ENCODE measurements at regions not wholly inside any gene's neighbourhood (a gene's known extent, or its start where the extent isn't known, plus 50 kb on each side); places are given as distances from the start of the nearest gene placed in this dataset.

DNA sequence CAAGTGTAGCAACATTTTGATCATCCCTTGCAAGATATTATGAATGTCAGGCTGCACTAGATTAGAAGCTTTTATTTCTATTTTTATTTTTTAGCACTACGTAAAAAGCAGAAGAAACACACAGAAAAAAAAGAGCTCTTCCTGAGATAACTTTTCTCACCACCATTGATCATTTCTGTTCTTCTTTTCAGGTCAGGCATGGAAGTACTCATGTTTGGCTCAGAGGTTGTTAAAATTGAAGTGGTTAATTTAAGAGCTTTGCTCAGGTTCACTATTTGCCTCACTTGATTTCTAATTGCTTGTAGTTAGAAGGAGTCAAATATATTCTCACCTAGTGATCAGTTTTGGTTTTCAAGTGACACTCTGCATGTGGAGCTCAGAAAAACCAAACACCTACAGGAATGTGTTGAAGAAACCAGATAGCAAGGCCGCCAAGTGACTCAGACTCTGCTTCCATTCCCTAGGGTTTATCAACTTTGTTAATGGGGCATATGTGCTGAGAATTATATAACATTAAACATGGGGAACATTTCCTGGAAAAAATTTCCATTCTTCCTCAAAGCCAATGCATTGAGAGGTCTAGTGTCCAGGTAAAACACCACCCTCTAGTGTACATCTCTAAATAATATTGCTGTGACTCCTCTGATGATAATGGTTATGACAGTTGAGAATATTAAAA is 679.8 kb downstream of the CETN3 start:
- no peak for DNase-seq

DNA sequence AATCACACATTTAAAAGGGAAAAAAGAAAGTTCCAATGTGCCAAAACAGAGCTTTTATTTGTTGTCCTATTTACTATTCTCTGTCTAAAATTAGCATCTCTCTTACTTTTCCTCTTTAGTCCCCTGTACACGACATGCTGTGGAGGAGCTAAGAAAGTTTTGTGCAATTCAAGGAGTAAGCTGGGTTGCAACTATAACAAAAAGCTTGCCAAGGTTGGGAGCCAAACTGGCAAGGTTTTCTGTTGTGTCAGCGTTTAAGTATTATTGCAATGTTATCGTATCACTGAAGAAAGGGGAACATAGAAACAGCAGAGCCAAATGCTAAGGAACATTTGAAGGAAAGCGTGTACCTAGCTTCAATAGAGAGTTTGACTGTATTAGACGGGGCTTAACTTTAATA is 680.8 kb downstream of the CETN3 start:
- DNase-seq: peak; percentile 82 to 85

DNA sequence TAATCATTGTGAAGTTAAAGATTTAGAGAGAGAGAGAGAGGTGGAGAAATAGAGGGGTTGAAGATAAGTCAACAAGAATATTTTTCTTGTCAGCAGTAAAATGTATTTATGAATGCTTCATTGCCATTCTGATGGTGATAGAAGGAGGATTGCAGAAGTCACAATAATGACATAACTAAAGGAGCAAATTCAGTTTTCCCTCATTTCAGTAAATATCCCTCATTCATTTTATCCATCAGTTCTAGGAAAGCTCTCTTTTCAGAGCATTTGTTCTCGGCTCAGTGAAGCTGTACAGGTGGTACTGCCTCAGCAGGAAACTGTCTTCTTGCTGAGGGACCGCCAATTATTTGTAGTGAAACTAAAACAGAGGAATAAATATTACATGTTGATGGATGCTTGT is 681.4 kb downstream of the CETN3 start:
- no peak for DNase-seq

DNA sequence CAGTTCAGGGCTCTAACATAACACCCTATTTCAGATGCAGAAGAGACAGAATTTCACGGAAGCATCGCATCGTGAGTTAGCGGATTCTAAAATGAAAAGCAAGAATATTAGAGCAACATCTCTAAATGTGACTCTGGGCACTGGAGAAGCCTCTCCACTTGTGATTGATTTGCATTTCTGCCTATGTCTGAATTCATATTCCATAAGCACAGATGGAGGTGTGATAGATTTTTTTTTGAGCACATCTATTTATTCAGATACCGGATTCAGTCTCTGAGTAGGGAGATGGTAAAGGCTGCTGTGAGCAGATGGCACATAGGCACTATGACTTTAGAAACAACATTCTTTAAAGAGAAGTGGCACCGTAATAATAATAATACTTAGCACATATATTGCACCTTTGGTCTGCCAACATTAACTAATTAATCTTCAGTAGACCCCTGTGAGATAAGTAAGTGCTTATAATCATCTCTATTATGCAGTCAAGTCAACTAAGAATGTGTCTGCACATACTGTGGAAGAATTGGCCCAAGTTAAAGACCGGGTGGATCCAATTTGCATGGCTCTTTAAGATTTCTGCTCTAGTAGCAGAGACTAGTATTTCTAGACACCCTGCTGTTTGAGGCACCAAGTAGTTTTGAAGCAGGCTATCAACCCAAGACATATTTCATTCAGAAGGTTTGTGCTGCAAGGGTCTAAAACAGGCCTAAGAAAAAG is 685.0 kb downstream of the CETN3 start:
- DNase-seq: no peak

DNA sequence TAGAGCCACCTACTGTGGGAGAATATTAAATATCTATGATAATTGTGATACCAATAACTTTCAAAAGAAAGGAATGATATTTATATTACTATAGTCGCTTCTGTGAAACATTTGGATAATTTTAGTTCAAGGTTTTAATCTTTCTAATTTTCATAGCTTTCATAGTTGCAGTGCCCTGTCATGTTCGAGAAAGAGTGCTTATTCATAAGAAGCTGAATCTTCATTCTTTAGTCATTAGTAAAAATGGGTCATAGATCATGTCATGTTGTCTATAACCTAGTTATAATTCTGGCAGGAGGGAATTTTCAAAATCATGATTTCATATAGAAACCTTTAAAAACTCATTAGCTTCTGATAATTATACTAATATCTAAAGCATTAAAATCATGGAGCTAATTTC is 685.6 kb downstream of the CETN3 start:
- no peak for DNase-seq

DNA sequence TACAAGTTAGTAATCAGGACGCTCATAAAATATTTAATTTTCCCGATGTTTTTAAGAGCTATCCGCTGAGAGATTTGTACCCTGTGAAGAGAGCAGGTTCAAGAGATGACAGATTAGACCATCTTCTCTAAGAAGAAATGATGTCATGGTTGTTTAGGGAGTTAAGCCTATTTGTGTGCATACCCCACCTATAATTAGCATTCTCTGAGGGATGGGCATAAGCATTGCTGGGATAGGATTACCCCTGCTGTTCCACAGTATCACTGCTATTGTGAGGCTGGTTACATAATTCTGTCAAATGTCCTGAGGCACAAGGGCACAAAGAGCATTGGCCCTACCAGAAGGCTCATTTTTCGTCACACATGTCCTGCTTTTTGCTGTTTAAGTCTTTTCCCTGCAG is 687.0 kb downstream of the CETN3 start:
- DNase-seq: no peak

DNA sequence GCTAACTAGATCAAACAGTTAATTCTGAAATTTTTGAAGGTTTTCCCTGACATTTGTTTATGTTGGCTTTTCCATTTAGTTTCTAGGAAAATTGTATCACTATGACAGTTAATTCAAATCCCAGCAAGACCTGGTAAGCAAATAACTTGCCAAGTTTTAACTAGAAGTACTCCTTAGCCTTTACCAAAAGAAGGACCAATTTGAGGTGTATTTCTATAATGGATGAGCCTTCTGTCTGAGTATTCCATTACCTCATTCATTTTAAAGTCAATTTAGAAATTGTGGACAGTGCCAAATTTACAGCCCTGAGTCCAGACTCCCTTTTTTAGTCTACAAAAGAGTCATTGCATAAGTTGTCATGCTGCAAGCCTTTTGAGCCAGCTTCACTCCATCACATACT is 687.6 kb downstream of the CETN3 start:
- no peak for DNase-seq

DNA sequence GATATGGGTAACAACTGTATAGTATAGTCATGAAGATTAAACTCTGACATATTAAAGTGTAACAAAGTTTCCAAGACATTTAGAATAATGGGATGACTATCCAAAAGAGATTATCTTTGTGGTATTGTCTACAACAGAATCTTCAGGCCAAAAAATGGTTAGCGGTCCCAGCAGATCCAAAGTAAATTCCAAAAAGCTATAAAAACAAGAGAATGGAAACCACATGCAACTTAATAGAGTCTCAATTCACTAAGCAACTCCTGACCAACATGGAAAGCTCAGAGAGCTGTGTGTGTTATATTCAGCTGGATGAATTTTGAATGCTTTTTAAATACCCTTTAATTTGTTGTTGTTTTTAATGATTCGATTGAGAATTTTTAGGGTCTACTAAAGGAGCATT is 688.2 kb downstream of the CETN3 start:
- DNase-seq: no peak

DNA sequence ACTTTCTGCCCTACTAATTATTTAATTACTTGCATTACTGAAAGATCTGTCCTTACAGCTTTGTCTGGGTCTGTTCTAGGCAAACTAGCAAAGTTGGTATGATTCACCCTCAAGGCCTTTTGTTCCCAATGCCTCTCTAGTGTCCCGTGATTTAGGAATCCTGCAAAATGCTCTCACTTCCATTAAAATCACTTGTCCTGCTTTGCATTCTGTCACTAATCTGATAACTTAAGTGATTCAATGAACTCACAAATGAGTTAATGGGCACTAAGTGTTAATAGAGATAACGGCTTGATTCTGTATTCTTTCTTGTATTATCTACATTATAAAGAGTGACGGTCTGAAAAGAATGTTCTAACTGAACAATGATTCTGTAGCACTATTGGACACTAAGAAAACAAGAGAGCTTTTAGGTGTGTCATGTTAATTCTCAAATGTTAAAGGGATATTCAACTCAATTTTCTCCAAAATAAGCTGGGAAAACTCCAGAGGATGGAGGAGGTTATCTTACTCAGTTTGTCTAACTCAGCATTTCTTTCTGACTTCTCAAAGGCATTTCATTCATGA is 697.3 kb downstream of the CETN3 start:
- DNase-seq: no peak

DNA sequence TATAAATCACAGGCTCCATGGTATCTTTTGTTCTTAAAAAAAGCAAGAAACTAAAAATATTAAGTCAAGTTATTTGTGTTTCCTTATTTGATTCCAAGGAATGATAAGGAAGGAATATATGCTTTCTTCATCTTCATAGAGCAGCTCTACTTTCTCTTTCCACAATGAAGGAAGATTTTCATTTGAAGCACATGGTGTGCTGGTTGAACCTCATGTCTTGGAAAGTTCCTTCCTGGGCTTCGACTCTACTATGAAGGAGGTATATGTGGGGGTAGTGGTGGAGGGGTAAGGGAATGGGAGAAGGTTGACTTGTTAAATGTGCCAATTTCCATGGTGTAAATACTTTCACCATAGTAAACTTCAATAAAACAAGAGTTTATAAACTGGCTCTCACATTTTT is 698.0 kb downstream of the CETN3 start:
- DNase-seq: no peak

DNA sequence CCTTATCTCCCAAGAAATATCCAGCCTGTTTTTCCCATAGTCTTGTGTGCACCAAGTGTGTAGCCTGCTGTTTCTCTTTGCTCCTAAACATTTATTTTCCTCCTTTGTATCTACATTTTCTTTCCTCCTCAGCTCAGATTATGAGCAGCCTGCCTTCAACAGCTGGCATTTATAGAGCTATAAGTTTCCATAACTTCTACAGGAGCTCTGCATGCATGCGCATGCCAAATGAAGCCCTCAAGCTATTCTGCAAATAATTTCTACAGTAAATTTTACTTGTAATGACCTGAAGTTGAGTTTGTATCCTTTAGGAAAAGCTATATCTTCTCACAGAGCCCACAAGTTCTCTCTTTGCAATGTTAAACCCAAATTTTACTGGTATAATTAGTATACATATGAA is 699.5 kb downstream of the CETN3 start:
- DNase-seq: no peak

DNA sequence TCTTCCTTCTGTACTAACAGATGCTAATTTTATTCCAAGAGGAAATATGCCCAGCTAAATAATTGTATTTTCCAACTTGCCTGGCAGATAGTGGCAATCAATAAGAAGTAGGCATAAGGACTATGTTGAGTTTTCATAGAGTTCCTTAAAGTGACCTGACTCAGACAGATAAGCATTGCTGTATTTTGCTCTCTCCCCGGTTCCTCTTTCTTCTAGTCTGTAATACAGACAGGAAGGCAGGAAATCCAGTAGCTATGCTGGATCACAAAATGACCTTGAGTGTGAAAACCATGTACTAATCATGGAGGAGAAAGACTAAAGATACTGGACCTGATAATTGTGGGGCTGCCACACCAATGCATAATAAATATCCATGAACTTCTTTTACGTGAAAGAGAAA is 701.7 kb downstream of the CETN3 start:
- DNase-seq: no peak

DNA sequence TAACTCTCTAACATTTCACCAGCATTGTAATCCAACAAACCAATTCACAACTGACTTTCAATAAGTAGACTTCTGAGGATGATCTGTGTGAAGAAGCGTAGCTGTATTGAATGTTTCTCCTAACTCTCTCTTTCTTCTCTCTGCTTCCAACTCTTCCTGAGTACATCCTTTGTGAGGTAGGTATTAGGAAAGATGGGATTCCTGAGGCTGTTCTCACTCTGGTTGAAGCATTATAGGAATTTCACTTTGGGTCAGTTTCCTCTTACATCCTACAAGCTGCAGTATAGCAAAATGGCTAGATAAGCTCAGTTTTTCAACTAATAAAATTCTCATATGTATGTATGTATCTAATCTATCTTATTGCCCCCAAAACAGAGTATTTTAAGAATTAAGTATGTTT is 702.8 kb downstream of the CETN3 start:
- no peak for DNase-seq

DNA sequence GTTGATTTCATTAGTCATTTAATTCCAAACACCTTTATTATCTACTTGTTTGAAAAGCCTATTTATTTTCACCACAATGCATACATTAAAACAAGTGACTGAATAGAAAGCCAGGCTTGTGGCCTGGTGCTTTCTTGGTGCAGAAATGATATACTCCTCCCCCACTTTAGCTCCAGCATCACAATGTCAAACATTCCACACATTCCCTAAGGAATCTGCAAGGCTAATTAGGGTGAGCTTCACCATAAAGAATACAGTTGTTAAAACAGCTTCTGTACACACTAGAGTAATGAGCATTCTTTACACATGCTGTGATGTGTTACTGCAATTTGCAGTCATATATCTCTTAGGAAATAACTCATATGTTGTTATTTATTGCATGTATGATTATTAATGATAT is 705.7 kb downstream of the CETN3 start:
- no peak for DNase-seq

DNA sequence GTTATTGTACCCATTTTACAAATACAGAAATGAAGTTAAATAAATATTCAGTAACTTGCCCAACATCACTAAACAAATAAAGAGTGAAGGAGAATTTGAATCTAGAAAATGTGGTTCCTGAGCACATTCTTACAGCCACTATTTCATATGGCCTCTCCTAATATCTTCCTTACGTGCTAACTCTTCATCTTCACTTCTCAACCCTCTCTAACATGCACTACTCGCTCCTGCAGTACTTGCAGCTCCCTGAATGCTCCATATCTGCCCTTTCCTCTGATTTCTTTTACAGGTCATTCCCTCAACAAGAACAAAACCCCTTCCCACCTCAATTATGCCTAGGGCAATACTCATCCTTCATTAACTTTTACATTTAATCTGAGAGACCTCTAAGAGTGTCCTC is 711.5 kb downstream of the CETN3 start:
- no peak for DNase-seq

DNA sequence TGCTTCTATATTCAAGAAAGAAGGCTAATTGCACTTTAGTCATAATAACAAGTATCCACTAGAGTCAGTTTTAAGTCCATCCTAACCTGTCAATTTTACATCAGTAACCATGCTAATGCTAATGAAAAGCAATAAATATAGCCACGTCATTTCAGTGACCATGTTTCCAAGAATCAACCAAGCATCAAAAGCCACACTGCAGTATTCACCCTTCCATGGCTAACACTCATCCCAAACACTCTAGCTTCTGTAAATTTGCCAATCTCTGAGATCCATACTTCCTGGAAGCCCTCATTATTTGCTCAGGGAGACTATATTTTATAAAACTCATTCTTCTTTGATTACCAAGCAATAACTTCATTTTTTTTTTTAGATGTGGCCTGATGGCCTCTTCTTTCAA is 712.0 kb downstream of the CETN3 start:
- DNase-seq: no peak

DNA sequence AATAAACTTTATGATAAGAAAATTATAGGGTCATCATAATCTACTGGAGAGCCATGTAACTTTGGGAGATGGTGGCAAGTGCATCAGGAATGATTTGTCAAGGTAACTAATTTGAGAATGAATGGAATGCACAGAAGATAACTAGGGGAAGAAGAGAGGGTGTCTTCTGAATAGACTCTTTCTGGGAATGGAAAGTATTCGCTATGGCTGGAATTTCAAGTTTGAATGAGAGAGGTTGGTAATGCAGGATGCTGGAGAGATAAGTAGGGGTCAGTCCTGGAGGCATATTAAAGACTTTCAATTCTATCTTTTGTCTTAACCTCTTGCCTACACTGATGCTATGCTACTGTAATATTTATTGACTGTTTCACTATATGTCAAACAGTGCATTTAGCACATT is 714.2 kb downstream of the CETN3 start:
- no peak for DNase-seq

DNA sequence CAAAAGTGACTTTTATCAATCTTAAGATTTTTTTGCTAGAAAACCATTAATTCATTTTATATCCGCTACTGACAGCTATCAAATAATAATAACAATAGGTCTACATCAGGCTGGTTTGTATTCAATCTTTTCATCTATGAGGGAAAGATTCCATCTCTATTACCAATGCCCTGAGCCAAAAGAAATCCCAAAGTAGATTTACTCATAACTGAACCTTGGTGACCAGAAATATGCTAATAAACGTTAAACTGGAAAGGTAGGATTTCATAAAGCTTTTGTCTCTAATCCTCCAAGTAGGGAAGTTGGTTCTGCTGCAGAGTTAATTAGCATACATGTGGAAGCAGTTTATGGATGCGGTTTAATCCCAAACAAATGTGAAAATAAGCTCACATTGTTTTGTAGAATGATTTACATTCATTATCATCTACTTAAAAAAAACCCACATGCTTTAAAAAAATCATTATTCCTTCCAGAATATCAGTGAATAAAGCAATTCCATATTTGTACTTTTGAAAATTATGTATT is 715.5 kb downstream of the CETN3 start:
- no peak for DNase-seq

DNA sequence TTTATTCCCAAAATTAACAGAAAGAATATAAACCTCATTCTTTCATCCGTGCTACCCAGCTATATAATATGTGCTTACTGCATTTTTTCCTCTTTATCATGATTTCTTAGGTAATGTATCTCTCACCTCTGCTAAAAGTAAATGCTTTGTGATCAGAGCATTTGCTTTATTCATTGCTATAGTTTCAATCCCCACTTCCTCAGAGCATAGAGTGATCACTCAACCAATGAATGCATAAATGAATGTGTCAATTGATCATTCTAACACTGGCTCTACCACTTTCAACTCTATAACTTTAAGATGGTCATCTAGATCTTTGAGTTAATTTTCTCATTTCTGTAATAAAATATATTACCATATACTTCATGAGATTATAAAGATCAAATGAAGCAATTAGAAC is 719.2 kb downstream of the CETN3 start:
- no peak for DNase-seq

DNA sequence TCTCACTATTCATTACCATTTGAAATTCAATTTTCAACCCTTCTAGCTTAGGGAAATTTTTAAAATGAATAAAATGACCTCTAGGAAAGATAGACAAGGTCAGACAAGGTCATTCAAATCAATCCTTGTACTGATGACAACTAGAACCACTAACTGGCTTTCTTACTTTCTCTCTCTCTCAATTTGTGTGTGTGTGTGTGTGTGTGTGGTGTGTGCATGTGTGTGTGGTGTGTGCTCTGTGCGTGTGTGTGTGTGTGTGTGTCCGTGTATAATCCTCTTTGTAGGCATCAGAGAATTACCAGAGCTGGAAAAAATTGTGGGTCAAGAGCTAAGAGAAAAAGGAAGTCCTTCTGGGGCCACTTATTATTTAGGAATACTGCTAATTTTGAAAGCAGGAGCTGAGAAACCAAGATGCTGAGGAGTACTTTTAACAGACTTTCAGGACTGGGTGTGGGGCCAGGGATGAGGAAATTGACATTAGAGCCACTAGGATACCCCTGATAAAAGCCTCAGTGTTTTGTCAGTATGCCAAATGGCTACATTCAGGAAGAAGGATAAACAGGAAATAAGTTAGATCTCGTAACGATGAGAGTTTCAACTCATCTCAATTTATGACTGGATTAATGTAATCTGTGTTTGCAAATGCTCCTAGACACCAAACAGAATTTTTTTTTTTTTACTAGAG is 723.3 kb downstream of the CETN3 start:
- DNase-seq: peak; percentile 13 to 23

DNA sequence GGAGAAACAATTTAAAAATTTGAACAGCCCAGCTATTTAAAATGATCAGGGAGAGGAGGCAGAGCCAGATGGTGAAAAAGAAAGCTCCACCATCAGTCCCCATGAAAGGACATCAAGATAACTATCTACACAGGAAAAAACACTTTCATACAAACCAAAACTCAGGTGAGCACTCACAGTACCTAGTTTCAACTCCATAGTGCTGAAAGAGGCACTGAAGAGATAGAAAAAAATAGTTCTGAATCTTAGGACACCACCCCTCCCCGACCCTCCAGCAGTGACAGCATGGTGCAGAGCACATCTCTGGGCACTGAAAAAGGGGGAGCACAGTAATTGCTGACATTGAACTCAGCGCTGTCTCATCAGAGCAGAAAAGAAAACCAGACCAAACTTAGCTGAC is 732.9 kb downstream of the CETN3 start:
- DNase-seq: no peak

DNA sequence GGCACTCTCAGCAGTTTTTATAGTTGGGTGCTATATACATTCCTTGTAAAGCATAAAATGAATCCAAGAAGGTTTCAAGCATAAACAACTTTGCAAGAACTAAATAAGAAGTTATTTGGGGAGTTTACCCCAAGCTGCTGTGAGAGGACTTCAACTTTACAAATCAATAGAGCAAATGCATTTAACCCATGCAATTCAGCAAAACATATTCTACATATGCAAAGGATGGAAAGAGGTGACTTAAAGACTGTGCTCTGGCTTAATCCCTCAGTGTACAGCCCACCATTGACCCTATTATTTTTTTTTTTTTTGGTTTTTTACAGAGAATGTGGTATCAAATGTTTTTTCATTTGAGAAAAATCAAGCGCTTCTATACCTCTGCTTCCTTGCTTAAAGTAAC is 736.5 kb downstream of the CETN3 start:
- DNase-seq: no peak

DNA sequence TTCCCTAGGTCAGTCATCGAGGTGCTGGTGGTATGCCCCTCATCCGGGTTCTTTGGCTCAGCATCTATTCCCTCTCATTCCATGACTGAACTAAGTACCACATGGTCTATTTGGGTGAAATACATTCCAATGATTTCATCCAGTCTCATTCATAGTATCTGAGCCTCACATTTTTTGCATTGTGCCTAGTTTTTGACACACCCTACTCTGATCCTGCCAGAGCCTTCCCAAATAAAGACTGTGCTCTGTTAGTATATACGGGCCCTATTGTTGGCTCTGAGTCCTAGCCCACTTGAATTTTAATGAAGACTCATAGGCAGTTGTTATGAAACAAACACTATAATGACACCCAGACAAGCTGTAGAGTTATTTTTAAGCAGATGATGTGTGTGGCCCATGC is 740.7 kb downstream of the CETN3 start:
- no peak for DNase-seq

All from right lung (tissue), 2 donors.